ENCODE measurements at regions not wholly inside any gene's neighbourhood (a gene's known extent, or its start where the extent isn't known, plus 50 kb on each side); places are given as distances from the start of the nearest gene placed in this dataset.
"Not testable (repeated sequence)": the region's sequence is repeated elsewhere in the genome, so short reads cannot be mapped to it uniquely, and the experiment has no call there.

DNA sequence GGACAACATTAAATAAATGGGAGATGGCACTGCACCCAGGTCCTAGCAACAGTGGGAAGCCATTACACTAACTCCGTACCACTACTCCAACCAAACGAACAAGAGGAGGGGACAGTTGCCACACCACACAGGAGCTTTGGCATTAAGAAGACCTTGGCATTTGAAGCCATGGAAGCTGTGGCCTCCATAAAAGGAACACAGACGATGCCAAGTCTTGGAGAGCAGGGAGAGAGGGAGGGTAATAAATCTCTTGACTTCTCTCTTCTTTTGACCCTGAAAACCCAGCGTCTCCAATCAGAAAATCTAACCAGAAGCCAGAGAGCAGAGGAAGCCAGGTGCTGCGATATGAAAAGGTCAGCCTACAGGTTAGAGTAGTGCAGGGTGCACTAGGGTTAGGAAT lies 338.8 kb upstream of the TMEM132C start:
- no peak for DNase-seq

DNA sequence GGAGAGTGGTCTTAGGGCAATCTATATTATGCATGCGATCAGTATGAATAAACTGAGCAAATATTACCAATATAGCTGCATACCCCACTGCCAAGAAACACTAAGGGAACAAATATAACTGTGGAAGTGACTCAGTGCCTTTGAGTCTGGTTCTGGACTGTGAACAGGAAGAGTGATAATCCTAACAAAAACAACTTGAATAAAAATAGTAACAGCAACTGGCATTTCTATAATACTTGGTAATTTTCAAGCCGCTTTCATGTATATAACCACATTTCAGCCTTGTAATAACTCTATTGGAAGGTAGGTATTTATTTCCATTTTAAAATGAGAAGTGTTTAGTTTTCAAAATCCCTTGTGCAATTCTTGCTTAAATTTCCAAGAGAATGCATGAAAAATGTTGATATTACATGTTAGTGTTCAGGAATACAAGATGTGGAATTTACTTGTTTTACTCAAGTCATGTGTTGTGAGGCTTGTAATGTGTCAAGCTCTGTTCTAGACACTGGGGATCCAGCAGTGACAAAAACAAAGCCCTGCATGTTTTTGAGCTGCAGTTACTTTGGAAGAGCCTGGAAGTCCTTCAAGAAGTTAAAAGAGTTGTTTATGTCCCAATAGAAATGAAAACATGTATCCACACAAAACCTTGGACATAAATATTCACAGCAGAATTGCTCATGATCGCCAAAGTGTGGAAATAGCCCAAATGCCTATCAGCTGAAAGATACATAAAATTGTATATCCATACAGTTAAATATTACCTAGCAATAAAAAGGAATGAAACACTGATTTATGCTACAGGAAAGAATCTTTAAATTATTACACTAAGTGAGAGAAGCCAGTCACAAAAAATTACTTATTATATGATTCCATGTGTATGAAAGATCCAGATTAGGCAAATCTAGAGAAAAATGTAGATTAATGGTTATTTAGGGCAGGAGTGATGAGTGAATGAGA lies 338.1 kb upstream of the TMEM132C start:
- peak in 1 of 58 donors; percentile 39 for DNase-seq

DNA sequence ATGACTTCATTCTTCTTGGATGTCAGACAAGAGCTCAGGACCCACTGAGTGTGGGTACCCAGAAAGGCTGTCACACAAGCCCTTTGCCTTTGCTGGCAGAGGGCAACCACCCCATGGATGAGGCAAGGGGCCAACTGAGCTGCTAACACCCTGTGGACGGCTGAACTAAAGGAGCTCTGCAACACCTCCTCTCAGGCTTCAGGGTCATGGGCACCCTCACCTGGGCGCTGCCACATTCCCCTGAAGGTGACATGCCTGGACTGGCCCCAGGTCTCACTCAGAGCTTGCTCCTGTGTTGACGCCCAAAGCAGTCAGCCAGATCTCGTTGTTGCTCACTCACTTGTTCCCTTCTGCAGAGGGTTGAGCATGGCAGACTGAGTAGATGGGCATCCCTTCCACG lies 336.8 kb upstream of the TMEM132C start:
- no peak for DNase-seq

DNA sequence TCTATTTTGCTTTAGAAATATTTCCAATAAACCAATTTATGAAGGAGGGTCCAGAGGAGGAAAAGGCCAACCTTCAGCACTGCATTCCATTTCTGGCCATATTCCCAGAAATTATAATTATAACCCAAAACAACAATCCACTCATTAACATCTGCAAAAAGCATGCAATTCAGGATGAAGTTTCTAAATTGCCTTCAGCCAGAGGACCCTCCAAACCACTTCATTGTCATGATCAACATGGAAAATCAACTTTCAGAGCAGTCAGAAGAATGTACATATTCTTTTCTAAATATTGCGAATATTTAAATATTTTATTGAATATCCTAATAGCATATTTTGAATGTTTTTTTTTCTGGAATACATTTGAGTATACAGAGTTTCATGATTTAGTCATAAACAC lies 332.6 kb upstream of the TMEM132C start:
- DNase-seq, result no peak

GRCh38 chr12:127936463-127936862 lies 330.5 kb upstream of the TMEM132C start:
- no peak for DNase-seq

GRCh38 chr12:127941332-127941731 lies 325.6 kb upstream of the TMEM132C start:
- DNase-seq, result no peak

- DNase-seq, result no peak
Observed at GRCh38 chr12:127942981-127943380, 324.0 kb upstream of the TMEM132C start.

- no peak for DNase-seq
Observed at GRCh38 chr12:127943481-127944210, 323.3 kb upstream of the TMEM132C start.

DNA sequence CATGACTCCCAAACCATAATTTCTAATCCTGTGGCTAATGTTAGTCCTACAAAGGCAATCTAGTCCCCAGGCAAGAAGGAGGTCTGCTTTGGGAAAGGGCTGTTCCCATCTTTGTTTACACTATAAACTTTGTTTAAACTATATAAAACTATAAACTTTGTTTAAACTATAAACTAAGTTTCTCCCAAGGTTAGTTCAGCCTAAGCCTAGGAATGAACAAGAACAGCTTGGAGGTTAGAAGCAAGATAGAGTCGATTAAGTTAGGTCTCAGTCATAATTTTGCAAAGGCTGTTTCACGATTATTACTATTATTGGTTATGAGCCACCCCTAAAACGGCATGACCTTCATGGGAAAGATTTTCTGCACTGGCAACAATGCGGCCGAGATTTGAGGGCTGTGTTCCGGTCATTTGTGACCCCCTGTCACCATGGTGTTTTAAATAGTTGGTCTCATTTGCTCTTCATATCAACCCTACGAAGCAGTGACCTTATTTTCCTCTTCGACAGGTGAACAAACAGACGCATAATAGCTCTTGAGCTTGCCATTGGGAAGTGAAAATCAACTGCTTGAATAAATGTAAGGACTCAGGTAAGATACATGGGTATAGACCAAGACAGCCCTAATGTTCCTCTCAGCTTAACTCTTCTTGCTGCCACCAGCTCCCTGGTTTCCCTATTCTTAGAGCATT lies 322.6 kb upstream of the TMEM132C start:
- DNase-seq, result no peak

DNA sequence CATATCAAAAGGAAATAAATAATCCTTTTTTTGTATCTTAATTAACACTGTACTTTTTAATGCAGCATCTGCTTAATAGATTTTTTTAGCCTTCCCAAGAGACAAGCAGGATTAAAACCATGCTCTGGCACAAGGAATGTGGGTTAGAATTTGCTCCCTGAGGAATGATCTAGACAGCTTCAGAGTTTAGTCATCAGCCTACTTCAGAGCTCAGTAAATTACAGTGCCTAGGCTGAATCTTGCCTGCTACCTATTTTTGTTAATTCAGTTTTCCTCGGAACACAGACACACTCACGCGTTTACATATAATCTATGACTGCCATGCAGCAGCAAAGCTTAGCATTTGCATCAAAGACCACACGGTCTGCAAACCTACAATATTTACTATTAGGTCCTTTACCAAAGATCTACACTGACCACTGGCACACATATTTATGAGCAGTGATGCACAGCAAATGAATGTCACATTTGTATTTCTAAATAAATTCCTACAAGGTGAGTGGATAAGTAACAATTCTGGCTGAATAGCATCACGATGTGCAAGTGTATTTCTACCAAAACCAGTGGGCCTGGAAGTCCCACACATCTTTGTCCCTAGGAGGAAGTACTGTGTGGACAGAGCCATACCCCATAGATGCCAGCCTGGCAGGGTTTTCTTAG lies 309.8 kb upstream of the TMEM132C start:
- DNase-seq, result no peak

- DNase-seq, result no peak
Observed at GRCh38 chr12:127962303-127962702, 304.7 kb upstream of the TMEM132C start.

- DNase-seq, result no peak
Observed at GRCh38 chr12:127963933-127964332, 303.0 kb upstream of the TMEM132C start.

DNA sequence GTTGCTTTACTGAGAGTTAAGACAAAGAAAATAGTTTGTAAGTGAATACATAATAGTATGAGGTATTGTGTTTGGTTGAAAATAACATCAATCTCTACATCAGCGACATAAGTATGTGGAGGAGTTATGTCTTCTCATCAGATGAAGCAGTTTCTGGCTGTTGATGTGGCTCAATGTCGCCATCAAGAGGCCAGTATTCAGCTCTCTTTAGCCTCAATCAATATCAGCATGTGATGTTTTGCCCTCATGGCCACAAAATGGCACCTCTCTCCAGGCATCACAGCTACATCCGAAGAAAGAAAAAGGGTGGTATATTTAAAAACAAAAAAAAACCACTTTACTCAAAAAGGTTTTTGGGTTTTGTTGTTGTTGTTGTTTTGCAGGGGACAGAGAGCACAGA lies 302.3 kb upstream of the TMEM132C start:
- DNase-seq, result no peak

- DNase-seq, result no peak
Observed at GRCh38 chr12:127966331-127966730, 300.6 kb upstream of the TMEM132C start.

DNA sequence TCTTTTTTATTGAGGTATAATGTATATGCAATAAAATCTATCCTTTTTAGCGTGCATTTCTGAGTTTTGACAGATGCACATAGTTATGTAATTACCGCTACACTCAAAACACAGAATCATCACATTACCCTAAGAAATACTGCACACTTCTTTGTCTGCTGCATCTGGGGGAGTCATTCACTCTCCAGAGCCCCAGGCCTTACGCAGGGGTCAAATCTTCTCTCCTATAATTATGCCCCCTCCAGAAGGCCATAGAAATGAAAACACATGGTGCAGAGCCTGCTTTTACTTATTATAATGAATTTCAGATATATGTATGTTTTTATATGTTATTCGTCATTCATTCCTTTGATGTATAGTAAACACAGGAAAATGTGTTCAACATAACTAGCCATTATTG lies 296.5 kb upstream of the TMEM132C start:
- no peak for DNase-seq

DNA sequence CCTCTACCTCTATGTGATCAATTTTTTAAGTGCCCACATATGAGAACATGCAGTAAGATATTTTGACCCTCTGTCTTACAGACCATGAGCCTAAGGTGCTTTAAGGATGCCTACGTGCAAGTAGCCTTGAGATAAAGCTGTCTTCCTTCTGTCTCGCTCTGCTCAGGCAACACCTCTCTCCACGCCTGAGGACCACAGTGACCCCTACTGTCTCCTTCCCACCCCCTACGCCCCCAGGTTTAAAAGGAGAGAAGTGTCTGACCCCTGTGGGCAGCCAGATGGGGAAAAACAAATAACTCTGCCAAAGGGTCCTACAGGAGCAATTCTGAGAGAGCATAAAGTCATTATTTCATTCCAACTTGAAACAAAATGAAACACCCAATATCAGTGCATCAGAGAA lies 286.4 kb upstream of the TMEM132C start:
- DNase-seq, result no peak

- DNase-seq, result no peak
Observed at GRCh38 chr12:127981875-127982274, 285.1 kb upstream of the TMEM132C start.

GRCh38 chr12:127983213-127983791 lies 283.7 kb upstream of the TMEM132C start:
- DNase-seq, result not testable (repeated sequence)

GRCh38 chr12:127984386-127985055 lies 282.4 kb upstream of the TMEM132C start:
- DNase-seq, result no peak

DNA sequence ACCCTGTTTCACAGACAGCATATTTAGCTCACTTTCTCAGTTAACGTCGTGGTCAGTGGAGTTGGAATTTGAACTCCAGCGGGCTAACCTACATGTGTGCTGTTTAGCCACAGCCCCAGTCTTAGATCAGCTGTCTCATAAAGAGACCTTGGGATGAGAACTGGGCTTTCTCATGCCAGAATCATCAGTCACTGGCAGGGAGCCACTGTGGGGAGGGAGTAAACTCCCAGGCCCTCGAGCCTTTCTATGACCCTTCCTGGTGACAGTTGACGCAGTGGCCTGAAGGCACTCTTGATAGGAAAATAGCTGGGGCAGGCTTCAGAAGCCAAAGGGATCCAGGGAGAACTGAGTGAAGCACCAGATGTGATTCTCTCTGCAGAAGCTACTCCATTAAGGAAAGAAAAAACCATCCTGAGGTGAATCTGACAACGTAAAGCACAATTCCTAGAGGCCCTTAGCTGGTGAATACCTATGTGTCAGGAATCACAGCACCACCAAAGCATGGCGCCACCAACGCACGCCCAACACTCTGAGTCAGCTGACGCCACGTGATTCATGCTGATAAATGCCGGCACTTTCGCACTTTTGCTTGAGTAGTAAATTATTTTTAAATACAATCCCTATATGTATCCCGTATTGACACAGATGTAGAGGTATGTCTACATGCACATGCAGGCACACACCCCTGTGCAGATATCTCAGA lies 279.6 kb upstream of the TMEM132C start:
- no peak for DNase-seq
